C4-2B (cell line): ENCODE measurements at regions not wholly inside any gene's neighbourhood (a gene's known extent, or its start where the extent isn't known, plus 50 kb on each side); places are given as distances from the start of the nearest gene placed in this dataset.
A peak's percentile ranks its signal among the peaks of the same experiment; 100 is the strongest.

Source experiments
- ZFX ChIP-seq: fragments of 450-650 bp; IDR thresholded peaks from 2 replicates; pipeline ENCODE4 v1.6.1; 2017
- TF ChIP-seq, protein P1 (sequence below): fragments of 450-650 bp; conservative IDR thresholded peaks from 2 replicates; pipeline ENCODE4 v1.5.1; 2017; ENCODE audit warnings: mild to moderate bottlenecking

DNA sequence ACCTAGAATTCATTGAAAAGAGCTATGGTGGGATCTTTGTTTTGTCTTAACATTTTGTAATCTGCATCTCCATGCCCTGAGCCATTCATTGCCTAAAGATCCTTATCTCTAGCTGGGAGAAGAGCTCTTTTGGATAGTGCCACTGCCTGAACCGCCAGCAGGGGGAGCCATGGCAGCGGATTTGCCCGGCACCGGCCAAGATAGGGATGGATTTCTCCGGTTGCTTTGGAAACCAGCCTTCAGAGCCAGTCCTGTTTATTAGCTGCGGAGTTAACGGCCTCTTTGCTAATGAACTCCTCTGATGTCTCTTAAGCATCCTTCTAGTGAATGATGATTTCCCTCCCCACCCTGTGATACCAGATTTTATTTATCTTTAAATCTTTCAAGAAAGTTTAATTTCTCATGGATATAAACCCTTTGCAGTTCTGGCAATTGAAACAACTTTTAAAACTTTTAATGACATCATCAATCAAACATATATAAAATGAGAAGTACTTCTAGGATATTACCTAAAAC is 58.2 kb upstream of the LYZL2 start:
- TF ChIP-seq, protein P1, sequence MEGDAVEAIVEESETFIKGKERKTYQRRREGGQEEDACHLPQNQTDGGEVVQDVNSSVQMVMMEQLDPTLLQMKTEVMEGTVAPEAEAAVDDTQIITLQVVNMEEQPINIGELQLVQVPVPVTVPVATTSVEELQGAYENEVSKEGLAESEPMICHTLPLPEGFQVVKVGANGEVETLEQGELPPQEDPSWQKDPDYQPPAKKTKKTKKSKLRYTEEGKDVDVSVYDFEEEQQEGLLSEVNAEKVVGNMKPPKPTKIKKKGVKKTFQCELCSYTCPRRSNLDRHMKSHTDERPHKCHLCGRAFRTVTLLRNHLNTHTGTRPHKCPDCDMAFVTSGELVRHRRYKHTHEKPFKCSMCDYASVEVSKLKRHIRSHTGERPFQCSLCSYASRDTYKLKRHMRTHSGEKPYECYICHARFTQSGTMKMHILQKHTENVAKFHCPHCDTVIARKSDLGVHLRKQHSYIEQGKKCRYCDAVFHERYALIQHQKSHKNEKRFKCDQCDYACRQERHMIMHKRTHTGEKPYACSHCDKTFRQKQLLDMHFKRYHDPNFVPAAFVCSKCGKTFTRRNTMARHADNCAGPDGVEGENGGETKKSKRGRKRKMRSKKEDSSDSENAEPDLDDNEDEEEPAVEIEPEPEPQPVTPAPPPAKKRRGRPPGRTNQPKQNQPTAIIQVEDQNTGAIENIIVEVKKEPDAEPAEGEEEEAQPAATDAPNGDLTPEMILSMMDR: peak; percentile 98
- TF ChIP-seq ZFX: no peak
